ENCODE measurements at regions not wholly inside any gene's neighbourhood (a gene's known extent, or its start where the extent isn't known, plus 50 kb on each side); places are given as distances from the start of the nearest gene placed in this dataset.

DNA sequence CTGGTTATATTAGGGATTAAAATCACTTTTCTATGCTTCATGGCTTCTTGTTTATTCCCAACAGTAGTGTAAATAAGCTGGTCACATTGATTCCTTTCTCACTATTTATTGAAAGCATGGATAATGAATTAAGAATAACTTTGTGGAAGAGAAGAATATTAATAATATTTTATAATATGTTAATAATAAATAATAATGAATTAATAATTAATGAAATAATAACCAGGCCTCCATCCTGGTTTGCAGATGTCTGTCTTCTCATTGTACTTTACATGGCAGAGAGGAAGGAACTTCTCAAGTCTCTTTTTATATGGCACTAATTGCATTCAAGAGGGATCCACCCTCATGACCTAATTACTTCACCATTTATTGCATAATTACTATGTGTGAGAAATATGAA lies 473.5 kb downstream of the PTPRC start:
- no peaks in the 10 kb centered on the region for H3K79me2 ChIP-seq (ENCODE audit: control insufficient read depth, insufficient read depth, low read length)
- no peaks in the 10 kb centered on the region; the same call in 2 of the 3 replicates for H3K9me3 ChIP-seq (replicated peaks; ENCODE audit: control insufficient read depth, insufficient read depth, low read length)
- no peaks in the 10 kb centered on the region for H3K27me3 ChIP-seq (replicated peaks in 1 of 2; ENCODE audit: control insufficient read depth in 2 of 2, insufficient read depth in 2 of 2, low read length in 1 of 2)
- FAIRE-seq (no peak), ATAC-seq (no peak), DNase-seq (ENCODE audit: low read depth, low spot score) (no peak)
- in situ Hi-C loops (cut with MboI) (no loop called here), intact Hi-C loops (cut with micrococcal nuclease; ENCODE audit: unreplicated experiment) (loop anchor here (2.0 to 10.0 kb wide), 3 partner anchors 70 to 352 kb away; no protein-coding TSS in a partner anchor)
- ChIA-PET POLR2A (interaction anchor here (0.7 to 1.2 kb wide), 2 partner anchors 70 to 176 kb away, joined by 3 read pairs; no protein-coding TSS in a partner anchor), CTCF (interaction anchor here (0.7 to 3.7 kb wide), 39 partner anchors 11 to 411 kb away, joined by 3 to 46 read pairs (median 4); no protein-coding TSS in a partner anchor), SMC1A (ENCODE audit: uncharacterized antibody, unreplicated experiment) (interaction anchor here (0.8 to 5.0 kb wide), 48 partner anchors 9 to 356 kb away, joined by 3 to 34 read pairs (median 5); no protein-coding TSS in a partner anchor), RAD21 (ENCODE audit: unreplicated experiment) (interaction anchor here (0.8 to 3.3 kb wide), 29 partner anchors 18 to 367 kb away, joined by 3 to 36 read pairs (median 4); no protein-coding TSS in a partner anchor)
- no peaks in the 10 kb centered on the region for H4K20me1 ChIP-seq (ENCODE audit: control insufficient read depth, insufficient read depth)
- no peak overlapping the region for H3K4me3 ChIP-seq
- no peaks in the 10 kb centered on the region for H3K36me3 ChIP-seq (ENCODE audit: control insufficient read depth in 2 of 2, insufficient read depth in 2 of 2, low read length in 1 of 2)
- H3K4me2 ChIP-seq (ENCODE audit: control insufficient read depth, insufficient read depth), result no peak overlapping the region
- BruUV-seq (replicated peaks), result no TSS peak
- no peak overlapping the region for H3K27ac ChIP-seq (ENCODE audit: control insufficient read depth, insufficient read depth)
- H3K4me1 ChIP-seq (ENCODE audit: control insufficient read depth, insufficient read depth, low read length), result no peaks in the 10 kb centered on the region
- H2AFZ ChIP-seq (ENCODE audit: control insufficient read depth, low read depth, low read length), result no peak overlapping the region
- H3K9ac ChIP-seq (ENCODE audit: control insufficient read depth, insufficient read depth, low read length), result no peak overlapping the region
- TF ChIP-seq NFYA (IDR thresholded peaks at IDR 0.05; ENCODE audit: borderline replicate concordance, low read depth, low read length), result no peak
- no peak for TF ChIP-seq POLR2AphosphoS2 (IDR thresholded peaks at IDR 0.05; ENCODE audit: low read depth, low read length)
- no peak for TF ChIP-seq CHD2 (IDR thresholded peaks at IDR 0.05; ENCODE audit: borderline replicate concordance, low read depth, low read length)
- no peak for TF ChIP-seq JUND (IDR thresholded peaks at IDR 0.05; ENCODE audit: low read depth, low read length)
- TF ChIP-seq NBN (IDR thresholded peaks at IDR 0.05), result no peak
- TF ChIP-seq ATF7 (IDR thresholded peaks at IDR 0.05; ENCODE audit: low read depth), result no peak
- TF ChIP-seq MEF2A (IDR thresholded peaks at IDR 0.05; ENCODE audit: insufficient read depth, low read depth, low read length), result no peak
- TF ChIP-seq, protein P1, sequence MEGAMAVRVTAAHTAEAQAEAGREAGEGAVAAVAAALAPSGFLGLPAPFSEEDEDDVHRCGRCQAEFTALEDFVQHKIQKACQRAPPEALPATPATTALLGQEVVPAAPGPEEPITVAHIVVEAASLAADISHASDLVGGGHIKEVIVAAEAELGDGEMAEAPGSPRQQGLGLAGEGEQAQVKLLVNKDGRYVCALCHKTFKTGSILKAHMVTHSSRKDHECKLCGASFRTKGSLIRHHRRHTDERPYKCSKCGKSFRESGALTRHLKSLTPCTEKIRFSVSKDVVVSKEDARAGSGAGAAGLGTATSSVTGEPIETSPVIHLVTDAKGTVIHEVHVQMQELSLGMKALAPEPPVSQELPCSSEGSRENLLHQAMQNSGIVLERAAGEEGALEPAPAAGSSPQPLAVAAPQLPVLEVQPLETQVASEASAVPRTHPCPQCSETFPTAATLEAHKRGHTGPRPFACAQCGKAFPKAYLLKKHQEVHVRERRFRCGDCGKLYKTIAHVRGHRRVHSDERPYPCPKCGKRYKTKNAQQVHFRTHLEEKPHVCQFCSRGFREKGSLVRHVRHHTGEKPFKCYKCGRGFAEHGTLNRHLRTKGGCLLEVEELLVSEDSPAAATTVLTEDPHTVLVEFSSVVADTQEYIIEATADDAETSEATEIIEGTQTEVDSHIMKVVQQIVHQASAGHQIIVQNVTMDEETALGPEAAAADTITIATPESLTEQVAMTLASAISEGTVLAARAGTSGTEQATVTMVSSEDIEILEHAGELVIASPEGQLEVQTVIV (IDR thresholded peaks at IDR 0.05; ENCODE audit: borderline replicate concordance, partially characterized antibody), result no peak
- TF ChIP-seq EZH2 (IDR thresholded peaks at IDR 0.05; ENCODE audit: borderline replicate concordance, control insufficient read depth, low read depth, low read length), result no peak
- TF ChIP-seq RCOR1 (conservative IDR thresholded peaks at IDR 0.05; ENCODE audit: low read depth, low read length), result no peak
- TF ChIP-seq CEBPZ (IDR thresholded peaks at IDR 0.05; ENCODE audit: low read depth, low read length), result no peak
- no peak for TF ChIP-seq SREBF1 (IDR thresholded peaks at IDR 0.05; ENCODE audit: low read length)
- no peak for TF ChIP-seq IRF5 (IDR thresholded peaks at IDR 0.05; ENCODE audit: borderline replicate concordance)
- TF ChIP-seq YBX1 (IDR thresholded peaks at IDR 0.05), result no peak
- TF ChIP-seq CHD1 (IDR thresholded peaks at IDR 0.05; ENCODE audit: low read depth, low read length), result no peak
- TF ChIP-seq SMAD5 (IDR thresholded peaks at IDR 0.05; ENCODE audit: low read depth), result no peak
